SU-DHL-6 (cell line): ENCODE measurements at regions not wholly inside any gene's neighbourhood (a gene's known extent, or its start where the extent isn't known, plus 50 kb on each side); places are given as distances from the start of the nearest gene placed in this dataset.
"Not testable (repeated sequence)": the region's sequence is repeated elsewhere in the genome, so short reads cannot be mapped to it uniquely, and the experiment has no call there.

Experiments
- EZH2phosphoT487 ChIP-seq: fragments of 200-600 bp; sonication (generic), shearing (Covaris generic); conservative IDR thresholded peaks from 2 replicates; pipeline ENCODE4 v1.6.1; 2018; ENCODE audit warnings: mild to moderate bottlenecking, antibody characterized with exemption, low read length, moderate library complexity, mixed read lengths
- TF ChIP-seq, protein P1 (sequence below): fragments of 200-600 bp; sonication (generic); IDR thresholded peaks from one replicate; pipeline ENCODE4 v1.5.1; 2017; ENCODE audit warnings: antibody characterized with exemption, mild to moderate bottlenecking, low read length, moderate library complexity; ENCODE audit not compliant: insufficient read depth, poor library complexity, severe bottlenecking

DNA sequence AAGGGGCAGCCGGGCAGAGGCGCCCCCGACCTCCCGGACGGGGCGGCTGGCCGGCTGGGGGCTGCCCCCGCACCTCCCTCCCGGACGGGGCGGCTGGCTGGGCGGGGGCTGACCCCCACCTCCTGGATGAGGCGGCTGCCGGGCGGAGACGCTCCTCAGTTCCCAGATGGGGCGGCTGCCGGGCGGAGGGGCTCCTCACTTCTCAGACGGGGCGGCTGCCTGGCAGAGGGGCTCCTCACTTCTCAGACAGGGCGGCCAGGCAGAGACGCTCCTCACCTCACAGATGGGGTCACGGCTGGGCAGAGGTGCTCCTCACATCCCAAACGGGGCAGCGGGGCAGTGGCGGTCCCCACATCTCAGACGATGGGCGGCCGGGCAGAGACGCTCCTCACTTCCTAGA lies 73.9 kb upstream of the PLPPR5 start:
- TF ChIP-seq, protein P1, sequence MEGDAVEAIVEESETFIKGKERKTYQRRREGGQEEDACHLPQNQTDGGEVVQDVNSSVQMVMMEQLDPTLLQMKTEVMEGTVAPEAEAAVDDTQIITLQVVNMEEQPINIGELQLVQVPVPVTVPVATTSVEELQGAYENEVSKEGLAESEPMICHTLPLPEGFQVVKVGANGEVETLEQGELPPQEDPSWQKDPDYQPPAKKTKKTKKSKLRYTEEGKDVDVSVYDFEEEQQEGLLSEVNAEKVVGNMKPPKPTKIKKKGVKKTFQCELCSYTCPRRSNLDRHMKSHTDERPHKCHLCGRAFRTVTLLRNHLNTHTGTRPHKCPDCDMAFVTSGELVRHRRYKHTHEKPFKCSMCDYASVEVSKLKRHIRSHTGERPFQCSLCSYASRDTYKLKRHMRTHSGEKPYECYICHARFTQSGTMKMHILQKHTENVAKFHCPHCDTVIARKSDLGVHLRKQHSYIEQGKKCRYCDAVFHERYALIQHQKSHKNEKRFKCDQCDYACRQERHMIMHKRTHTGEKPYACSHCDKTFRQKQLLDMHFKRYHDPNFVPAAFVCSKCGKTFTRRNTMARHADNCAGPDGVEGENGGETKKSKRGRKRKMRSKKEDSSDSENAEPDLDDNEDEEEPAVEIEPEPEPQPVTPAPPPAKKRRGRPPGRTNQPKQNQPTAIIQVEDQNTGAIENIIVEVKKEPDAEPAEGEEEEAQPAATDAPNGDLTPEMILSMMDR, result not testable (repeated sequence)
- TF ChIP-seq EZH2phosphoT487, result not testable (repeated sequence)
